ENCODE measurements at regions not wholly inside any gene's neighbourhood (a gene's known extent, or its start where the extent isn't known, plus 50 kb on each side); places are given as distances from the start of the nearest gene placed in this dataset.
"Not testable (repeated sequence)": the region's sequence is repeated elsewhere in the genome, so short reads cannot be mapped to it uniquely, and the experiment has no call there.

DNA sequence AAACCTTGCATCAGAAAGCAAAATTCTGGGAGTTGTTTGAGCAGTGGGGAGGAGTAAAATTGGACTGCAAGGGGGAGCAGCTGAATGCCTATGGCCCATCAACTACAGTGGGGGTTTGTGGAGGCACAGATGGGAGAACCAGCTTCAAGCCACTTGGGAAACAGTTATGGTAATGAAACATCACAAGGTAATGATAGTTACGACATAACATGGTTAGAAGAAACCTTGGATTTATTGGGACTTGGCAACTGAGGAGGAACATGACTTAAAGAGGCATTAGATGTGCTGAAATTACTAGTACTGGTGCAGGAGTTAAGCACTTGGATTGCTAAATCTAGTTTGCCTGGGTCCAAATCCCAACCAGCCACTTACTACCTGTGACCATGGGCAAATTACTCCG lies 868.4 kb downstream of the KCNMA1 start:
- 94% methylated on average over 1 of the region's 2 CpGs for WGBS
- H3K9ac ChIP-seq (ENCODE audit: low read depth, low read length): no peak overlapping the region

GRCh38 chr10:76766682-76767081 lies 870.9 kb downstream of the KCNMA1 start:
- H3K4me1 ChIP-seq (ENCODE audit: insufficient read depth, low read length): no peaks in the 10 kb centered on the region
- H3K27me3 ChIP-seq (ENCODE audit: insufficient read depth, low read length): no peaks in the 10 kb centered on the region
- no peaks in the 10 kb centered on the region for H3K9me3 ChIP-seq (ENCODE audit: insufficient read depth, low read depth, low read length)
- no peak overlapping the region for H3K4me3 ChIP-seq (ENCODE audit: low read length)
- H3K27ac ChIP-seq (ENCODE audit: low read depth, low read length): no peak overlapping the region
- no peaks in the 10 kb centered on the region for H3K36me3 ChIP-seq (ENCODE audit: insufficient read depth, low read length)
- no peak overlapping the region for H3K9ac ChIP-seq (ENCODE audit: low read depth, low read length)
- 92% methylated on average over 7 of the region's 7 CpGs for WGBS

More for the DNA sequence above, 868.4 kb downstream of the KCNMA1 start:
- H3K27ac ChIP-seq (ENCODE audit: low read depth, low read length): no peak overlapping the region
- H3K9me3 ChIP-seq (ENCODE audit: insufficient read depth, low read depth, low read length): peaks cover 6% of the 10 kb centered on the region; the same call in 1 of the 2 replicates
- no peaks in the 10 kb centered on the region for H3K27me3 ChIP-seq (ENCODE audit: insufficient read depth, low read length)
- no peaks in the 10 kb centered on the region for H3K4me1 ChIP-seq (ENCODE audit: insufficient read depth, low read length)
- no peaks in the 10 kb centered on the region for H3K36me3 ChIP-seq (ENCODE audit: insufficient read depth, low read length)
- H3K4me3 ChIP-seq (ENCODE audit: low read length): no peak overlapping the region

GRCh38 chr10:76764921-76765320 lies 872.7 kb downstream of the KCNMA1 start:
- not testable (repeated sequence) for H3K9me3 ChIP-seq (ENCODE audit: insufficient read depth, low read depth, low read length); H3K9ac ChIP-seq (ENCODE audit: low read depth, low read length); H3K27me3 ChIP-seq (ENCODE audit: insufficient read depth, low read length); H3K27ac ChIP-seq (ENCODE audit: low read depth, low read length); H3K4me3 ChIP-seq (ENCODE audit: low read length); H3K4me1 ChIP-seq (ENCODE audit: insufficient read depth, low read length); H3K36me3 ChIP-seq (ENCODE audit: insufficient read depth, low read length)
- WGBS: 86% methylated on average over 3 of the region's 3 CpGs

DNA sequence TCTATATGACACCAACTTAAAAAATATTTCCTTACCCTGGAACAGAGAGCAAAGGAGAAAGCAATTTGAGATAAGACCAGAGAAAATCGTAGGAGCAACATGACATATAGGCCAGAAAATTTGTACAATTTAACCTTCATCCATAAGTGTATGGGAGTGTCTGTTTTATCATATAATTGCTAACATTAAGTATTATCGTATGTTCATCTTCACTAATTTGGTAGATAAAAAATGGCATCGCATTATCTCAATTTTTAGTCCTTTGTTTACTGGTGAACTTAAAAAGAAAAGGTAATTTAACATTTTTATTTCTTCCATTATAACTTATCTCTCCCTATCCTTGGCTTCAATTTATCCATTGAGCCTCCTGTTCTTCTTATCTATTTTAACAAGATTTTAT lies 873.4 kb downstream of the KCNMA1 start:
- 80% methylated on average over 1 of the region's 3 CpGs for WGBS
- H3K27me3 ChIP-seq (ENCODE audit: insufficient read depth, low read length): no peaks in the 10 kb centered on the region
- H3K27ac ChIP-seq (ENCODE audit: low read depth, low read length): no peak overlapping the region
- H3K4me1 ChIP-seq (ENCODE audit: insufficient read depth, low read length): 0 out of 2 replicates have a peak, but pooled peaks cover 3% of the 10 kb centered on the region
- no peaks in the 10 kb centered on the region for H3K9me3 ChIP-seq (ENCODE audit: insufficient read depth, low read depth, low read length)
- H3K4me3 ChIP-seq (ENCODE audit: low read length): no peak overlapping the region
- H3K9ac ChIP-seq (ENCODE audit: low read depth, low read length): no peak overlapping the region
- H3K36me3 ChIP-seq (ENCODE audit: insufficient read depth, low read length): no peaks in the 10 kb centered on the region

- no peaks in the 10 kb centered on the region for H3K36me3 ChIP-seq (ENCODE audit: insufficient read depth, low read length)
- WGBS: 95% methylated on average over 1 of the region's 1 CpG
- H3K9ac ChIP-seq (ENCODE audit: low read depth, low read length): no peak overlapping the region
- no peak overlapping the region for H3K4me3 ChIP-seq (ENCODE audit: low read length)
- no peaks in the 10 kb centered on the region for H3K9me3 ChIP-seq (ENCODE audit: insufficient read depth, low read depth, low read length)
- 0 out of 2 replicates have a peak, but pooled peaks cover 3% of the 10 kb centered on the region for H3K4me1 ChIP-seq (ENCODE audit: insufficient read depth, low read length)
- no peaks in the 10 kb centered on the region for H3K27me3 ChIP-seq (ENCODE audit: insufficient read depth, low read length)
- no peak overlapping the region for H3K27ac ChIP-seq (ENCODE audit: low read depth, low read length)
Observed at GRCh38 chr10:76763376-76763775, 874.2 kb downstream of the KCNMA1 start.

- WGBS: 92% methylated on average over 3 of the region's 3 CpGs
Observed at GRCh38 chr10:76759681-76760080, 877.9 kb downstream of the KCNMA1 start.

DNA sequence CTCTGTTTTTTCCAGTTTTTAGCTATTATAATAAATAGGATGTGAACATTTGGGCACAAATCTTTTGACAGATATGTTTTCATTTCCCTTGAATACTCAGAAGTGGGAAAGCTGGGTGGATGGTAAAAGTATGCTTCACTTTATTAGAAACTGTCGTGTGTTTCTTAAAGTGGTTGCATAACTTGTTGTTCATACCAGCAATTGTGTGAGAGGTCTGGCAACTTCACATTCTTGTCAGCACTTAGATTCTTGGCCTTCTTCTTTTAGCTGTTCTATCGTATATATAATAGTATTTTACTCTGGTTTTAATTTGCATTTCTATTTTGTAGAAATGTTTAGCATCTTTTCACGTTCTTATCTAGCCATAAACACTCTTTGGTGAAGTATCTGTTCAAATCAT lies 894.4 kb downstream of the KCNMA1 start:
- Histone ChIP-seq H3K4me1 (ENCODE audit: insufficient read depth, low read length) (peaks cover 9% of the 10 kb centered on the region; the same call in 1 of the 2 replicates), H3K9me3 (ENCODE audit: insufficient read depth, low read depth, low read length) (no peaks in the 10 kb centered on the region), H3K27ac (ENCODE audit: low read depth, low read length) (no peak overlapping the region), H3K36me3 (ENCODE audit: insufficient read depth, low read length) (no peaks in the 10 kb centered on the region), H3K4me3 (ENCODE audit: low read length) (no peak overlapping the region), H3K27me3 (ENCODE audit: insufficient read depth, low read length) (no peaks in the 10 kb centered on the region), H3K9ac (ENCODE audit: low read depth, low read length) (no peak overlapping the region)
- WGBS: 97% methylated on average over 1 of the region's 3 CpGs

More at GRCh38 chr10:76759681-76760080, 877.9 kb downstream of the KCNMA1 start:
- H3K4me3 ChIP-seq (ENCODE audit: low read length): no peak overlapping the region
- no peaks in the 10 kb centered on the region for H3K9me3 ChIP-seq (ENCODE audit: insufficient read depth, low read depth, low read length)
- H3K36me3 ChIP-seq (ENCODE audit: insufficient read depth, low read length): no peaks in the 10 kb centered on the region
- 0 out of 2 replicates have a peak, but pooled peaks cover 3% of the 10 kb centered on the region for H3K4me1 ChIP-seq (ENCODE audit: insufficient read depth, low read length)
- H3K27me3 ChIP-seq (ENCODE audit: insufficient read depth, low read length): no peaks in the 10 kb centered on the region
- H3K27ac ChIP-seq (ENCODE audit: low read depth, low read length): no peak overlapping the region
- H3K9ac ChIP-seq (ENCODE audit: low read depth, low read length): no peak overlapping the region

- H3K9me3 ChIP-seq (ENCODE audit: insufficient read depth, low read depth, low read length): no peaks in the 10 kb centered on the region
- no peaks in the 10 kb centered on the region for H3K27me3 ChIP-seq (ENCODE audit: insufficient read depth, low read length)
- H3K4me3 ChIP-seq (ENCODE audit: low read length): no peak overlapping the region
- H3K36me3 ChIP-seq (ENCODE audit: insufficient read depth, low read length): no peaks in the 10 kb centered on the region
- H3K9ac ChIP-seq (ENCODE audit: low read depth, low read length): no peak overlapping the region
- H3K27ac ChIP-seq (ENCODE audit: low read depth, low read length): no peak overlapping the region
- H3K4me1 ChIP-seq (ENCODE audit: insufficient read depth, low read length): peaks cover 9% of the 10 kb centered on the region; the same call in 1 of the 2 replicates
Observed at GRCh38 chr10:76740514-76740913, 897.1 kb downstream of the KCNMA1 start.

GRCh38 chr10:76738991-76739390 lies 898.6 kb downstream of the KCNMA1 start:
- Histone ChIP-seq H3K36me3 (ENCODE audit: insufficient read depth, low read length) (no peaks in the 10 kb centered on the region), H3K9ac (ENCODE audit: low read depth, low read length) (no peak overlapping the region), H3K4me3 (ENCODE audit: low read length) (no peak overlapping the region), H3K4me1 (ENCODE audit: insufficient read depth, low read length) (peaks cover 9% of the 10 kb centered on the region; the same call in 1 of the 2 replicates), H3K27me3 (ENCODE audit: insufficient read depth, low read length) (no peaks in the 10 kb centered on the region), H3K9me3 (ENCODE audit: insufficient read depth, low read depth, low read length) (no peaks in the 10 kb centered on the region), H3K27ac (ENCODE audit: low read depth, low read length) (no peak overlapping the region)
- WGBS: 86% methylated on average over 3 of the region's 3 CpGs

GRCh38 chr10:76736815-76737618 lies 900.6 kb downstream of the KCNMA1 start:
- H3K9me3 ChIP-seq (ENCODE audit: insufficient read depth, low read depth, low read length): no peaks in the 10 kb centered on the region
- no peak overlapping the region for H3K9ac ChIP-seq (ENCODE audit: low read depth, low read length)
- H3K27me3 ChIP-seq (ENCODE audit: insufficient read depth, low read length): no peaks in the 10 kb centered on the region
- H3K4me1 ChIP-seq (ENCODE audit: insufficient read depth, low read length): peaks cover 9% of the 10 kb centered on the region; the same call in 1 of the 2 replicates
- H3K4me3 ChIP-seq (ENCODE audit: low read length): no peak overlapping the region
- no peaks in the 10 kb centered on the region for H3K36me3 ChIP-seq (ENCODE audit: insufficient read depth, low read length)
- no peak overlapping the region for H3K27ac ChIP-seq (ENCODE audit: low read depth, low read length)
- WGBS: 95% methylated on average over 4 of the region's 6 CpGs

DNA sequence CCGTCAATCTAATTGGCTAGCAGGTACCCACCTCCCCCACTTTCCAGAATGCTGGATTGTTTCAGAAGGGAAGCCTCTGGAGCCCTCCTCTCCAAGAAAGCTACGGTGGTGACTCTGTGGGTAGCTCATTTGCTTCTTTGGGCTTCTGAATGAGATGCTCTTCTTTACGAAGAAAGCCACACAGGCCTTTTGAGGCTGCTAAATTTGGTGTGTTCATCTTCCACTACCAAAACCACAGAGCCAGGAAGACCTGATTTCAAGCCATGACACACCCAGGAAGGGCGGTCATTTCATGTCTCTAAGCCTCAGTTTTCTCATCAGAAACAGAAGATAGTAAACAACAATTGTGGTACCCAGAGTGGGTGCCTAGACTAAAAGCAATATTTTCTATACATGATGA lies 901.2 kb downstream of the KCNMA1 start:
- WGBS: 81% methylated on average over 4 of the region's 4 CpGs
- Histone ChIP-seq H3K4me1 (ENCODE audit: insufficient read depth, low read length) (peaks cover 9% of the 10 kb centered on the region; the same call in 1 of the 2 replicates), H3K27me3 (ENCODE audit: insufficient read depth, low read length) (no peaks in the 10 kb centered on the region), H3K9me3 (ENCODE audit: insufficient read depth, low read depth, low read length) (0 out of 2 replicates have a peak, but pooled peaks cover 1% of the 10 kb centered on the region), H3K9ac (ENCODE audit: low read depth, low read length) (no peak overlapping the region), H3K36me3 (ENCODE audit: insufficient read depth, low read length) (no peaks in the 10 kb centered on the region), H3K4me3 (ENCODE audit: low read length) (no peak overlapping the region), H3K27ac (ENCODE audit: low read depth, low read length) (no peak overlapping the region)
